CD4-positive, alpha-beta T cell (primary cell): ENCODE measurements at regions not wholly inside any gene's neighbourhood (a gene's known extent, or its start where the extent isn't known, plus 50 kb on each side); places are given as distances from the start of the nearest gene placed in this dataset.

Experiments
- ATAC-seq: fragments of 200-7000 bp; cut with Tn5 transposase; one replicate; pipeline ENCODE4 v1.10.0; 2022; ENCODE audit warnings: mild to moderate bottlenecking; ENCODE audit not compliant: poor library complexity
- CTCF ChIA-PET: fragments of 350-600 bp; sonication (Branson Sonifier 250); formaldehyde crosslinking; loops from one replicate; lab custom pipeline; 2021; ENCODE audit warnings: antibody characterized with exemption, inconsistent platforms; lab: Charles Lee
- POLR2A ChIA-PET: fragments of 350-600 bp; sonication (Branson Sonifier 250); formaldehyde crosslinking; loops from one replicate; lab custom pipeline; 2021; ENCODE audit warnings: antibody characterized with exemption, inconsistent platforms; lab: Charles Lee
- DNase-seq, 14 experiments: peaks; one replicate each; pipeline ENCODE4 v3.0.0-alpha.2; 2013 to 2020; ENCODE audit warnings: mixed read lengths in 2 of 14
- H3K27ac ChIP-seq, 2 donors: one replicate each; pipeline versions ENCODE4 v1.5.1 to v1.7.0; 2013; ENCODE audit warnings: low read length in 2 of 2, low read depth in 1 of 2, mild to moderate bottlenecking in 1 of 2
- H3K27me3 ChIP-seq, 2 experiments: 1 replicate in 1 of 2; 2 replicates in 1 of 2; pipeline versions ENCODE4 v1.6.1 to v1.7.0; 2013; ENCODE audit warnings: low read length in 2 of 2, control low read depth in 1 of 2, mild to moderate bottlenecking in 1 of 2, moderate library complexity in 1 of 2; ENCODE audit not compliant: insufficient read depth in 2 of 2, control insufficient read depth in 1 of 2
- H3K36me3 ChIP-seq: one replicate; pipeline ENCODE4 v1.6.1; 2013; ENCODE audit warnings: low read length, control low read depth; ENCODE audit not compliant: insufficient read depth
- H3K4me1 ChIP-seq: one replicate; pipeline ENCODE4 v1.6.1; 2013; ENCODE audit warnings: low read length, control low read depth; ENCODE audit not compliant: insufficient read depth
- H3K4me3 ChIP-seq: one replicate; pipeline ENCODE4 v1.5.1; 2013; ENCODE audit warnings: mild to moderate bottlenecking, low read length, moderate library complexity
- H3K9me3 ChIP-seq, 2 experiments: 1 replicate in 1 of 2; 2 replicates in 1 of 2; pipeline versions ENCODE4 v1.6.1 to v1.7.0; 2013; ENCODE audit warnings: low read length in 2 of 2, mild to moderate bottlenecking in 2 of 2, control low read depth in 1 of 2, moderate library complexity in 1 of 2; ENCODE audit not compliant: control insufficient read depth in 1 of 2, insufficient read depth in 1 of 2
- H3K27ac Mint-ChIP-seq: one replicate; pipeline ENCODE4 v1.8.0; 2020; ENCODE audit warnings: mixed read lengths
- H3K27me3 Mint-ChIP-seq: one replicate; pipeline ENCODE4 v1.8.0; 2021; ENCODE audit warnings: mixed read lengths
- H3K36me3 Mint-ChIP-seq: one replicate; pipeline ENCODE4 v1.8.0; 2021; ENCODE audit warnings: low read depth, mixed read lengths
- H3K4me1 Mint-ChIP-seq: one replicate; pipeline ENCODE4 v1.8.0; 2021; ENCODE audit warnings: low read depth, mixed read lengths
- H3K4me3 Mint-ChIP-seq: one replicate; pipeline ENCODE4 v1.8.0; 2020; ENCODE audit warnings: mild to moderate bottlenecking, mixed read lengths
- H3K9me3 Mint-ChIP-seq: one replicate; pipeline ENCODE4 v1.8.0; 2020; ENCODE audit warnings: mixed read lengths
- intact Hi-C, 2 experiments: fragments of 100-400 bp; cut with DNase I in 1 of 2; cut with micrococcal nuclease in 1 of 2; formaldehyde crosslinking; loops; one replicate each; pipeline versions ENCODE4 v1.15.1 to v1.9.0; 2023 to 2025; cut with DNase I, micrococcal nuclease
- TF ChIP-seq, protein P1 (sequence below): fragments of 200-600 bp; IDR thresholded peaks from one replicate; pipeline ENCODE4 v1.8.0; 2022; ENCODE audit warnings: antibody characterized with exemption, mild to moderate bottlenecking

- H3K27me3 Mint-ChIP-seq = peaks cover 4% of the 10 kb centered on the region
- H3K4me1 Mint-ChIP-seq = no peaks in the 10 kb centered on the region
- H3K9me3 Mint-ChIP-seq = no peaks in the 10 kb centered on the region
- POLR2A ChIA-PET = no interaction called here
- H3K27me3 ChIP-seq = no peaks in the 10 kb centered on the region
- H3K36me3 Mint-ChIP-seq = no peaks in the 10 kb centered on the region
- H3K27ac Mint-ChIP-seq = no peak overlapping the region
- TF ChIP-seq, protein P1, sequence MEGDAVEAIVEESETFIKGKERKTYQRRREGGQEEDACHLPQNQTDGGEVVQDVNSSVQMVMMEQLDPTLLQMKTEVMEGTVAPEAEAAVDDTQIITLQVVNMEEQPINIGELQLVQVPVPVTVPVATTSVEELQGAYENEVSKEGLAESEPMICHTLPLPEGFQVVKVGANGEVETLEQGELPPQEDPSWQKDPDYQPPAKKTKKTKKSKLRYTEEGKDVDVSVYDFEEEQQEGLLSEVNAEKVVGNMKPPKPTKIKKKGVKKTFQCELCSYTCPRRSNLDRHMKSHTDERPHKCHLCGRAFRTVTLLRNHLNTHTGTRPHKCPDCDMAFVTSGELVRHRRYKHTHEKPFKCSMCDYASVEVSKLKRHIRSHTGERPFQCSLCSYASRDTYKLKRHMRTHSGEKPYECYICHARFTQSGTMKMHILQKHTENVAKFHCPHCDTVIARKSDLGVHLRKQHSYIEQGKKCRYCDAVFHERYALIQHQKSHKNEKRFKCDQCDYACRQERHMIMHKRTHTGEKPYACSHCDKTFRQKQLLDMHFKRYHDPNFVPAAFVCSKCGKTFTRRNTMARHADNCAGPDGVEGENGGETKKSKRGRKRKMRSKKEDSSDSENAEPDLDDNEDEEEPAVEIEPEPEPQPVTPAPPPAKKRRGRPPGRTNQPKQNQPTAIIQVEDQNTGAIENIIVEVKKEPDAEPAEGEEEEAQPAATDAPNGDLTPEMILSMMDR = no peak
- no peak for DNase-seq
- intact Hi-C loops = no loop called here
- ATAC-seq = no peak
- no peaks in the 10 kb centered on the region for H3K4me1 ChIP-seq
- no peaks in the 10 kb centered on the region for H3K36me3 ChIP-seq
- peaks cover 0 to 19% of the 10 kb centered on the region in 2 experiments for H3K9me3 ChIP-seq
- no peak overlapping the region for H3K4me3 Mint-ChIP-seq
- no peak overlapping the region for H3K27ac ChIP-seq
- H3K4me3 ChIP-seq = no peak overlapping the region
- CTCF ChIA-PET = no interaction called here
Measured at GRCh38 chr18:78482378-78482777, 497.2 kb upstream of the SALL3 start.

DNA sequence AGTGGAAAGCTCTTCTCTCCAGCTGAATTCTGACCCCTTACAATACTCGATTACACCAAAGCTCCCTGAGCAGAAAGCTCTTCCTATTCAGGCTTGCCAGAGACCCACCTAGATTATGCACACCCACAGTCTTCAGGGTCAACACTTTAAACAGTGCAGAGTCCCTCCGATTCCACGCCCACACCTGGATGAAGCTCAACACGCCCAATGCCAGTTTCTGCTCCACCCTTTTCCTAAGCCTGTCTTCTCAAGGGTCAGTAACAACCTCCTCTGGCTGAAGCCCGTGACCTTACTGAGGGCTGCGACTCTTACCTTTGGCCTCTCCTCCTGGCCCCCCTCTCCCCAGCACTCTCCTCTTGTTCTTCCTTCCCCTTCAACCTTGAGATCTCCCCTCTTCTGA is 492.0 kb upstream of the SALL3 start:
- TF ChIP-seq, protein P1 = no peak
- POLR2A ChIA-PET = no interaction called here
- Mint-ChIP-seq H3K36me3 (no peaks in the 10 kb centered on the region), H3K4me1 (no peaks in the 10 kb centered on the region), H3K4me3 (no peak overlapping the region), H3K9me3 (no peaks in the 10 kb centered on the region), H3K27me3 (peaks cover 8% of the 10 kb centered on the region), H3K27ac (no peak overlapping the region)
- DNase-seq (no peak), ATAC-seq (no peak)
- H3K4me3 ChIP-seq = no peak overlapping the region
- peaks cover 0 to 14% of the 10 kb centered on the region in 2 experiments for H3K9me3 ChIP-seq
- H3K4me1 ChIP-seq = no peaks in the 10 kb centered on the region
- no peaks in the 10 kb centered on the region for H3K27me3 ChIP-seq
- no peaks in the 10 kb centered on the region for H3K36me3 ChIP-seq
- CTCF ChIA-PET = no interaction called here
- no peak overlapping the region for H3K27ac ChIP-seq
- intact Hi-C loops = no loop called here

DNA sequence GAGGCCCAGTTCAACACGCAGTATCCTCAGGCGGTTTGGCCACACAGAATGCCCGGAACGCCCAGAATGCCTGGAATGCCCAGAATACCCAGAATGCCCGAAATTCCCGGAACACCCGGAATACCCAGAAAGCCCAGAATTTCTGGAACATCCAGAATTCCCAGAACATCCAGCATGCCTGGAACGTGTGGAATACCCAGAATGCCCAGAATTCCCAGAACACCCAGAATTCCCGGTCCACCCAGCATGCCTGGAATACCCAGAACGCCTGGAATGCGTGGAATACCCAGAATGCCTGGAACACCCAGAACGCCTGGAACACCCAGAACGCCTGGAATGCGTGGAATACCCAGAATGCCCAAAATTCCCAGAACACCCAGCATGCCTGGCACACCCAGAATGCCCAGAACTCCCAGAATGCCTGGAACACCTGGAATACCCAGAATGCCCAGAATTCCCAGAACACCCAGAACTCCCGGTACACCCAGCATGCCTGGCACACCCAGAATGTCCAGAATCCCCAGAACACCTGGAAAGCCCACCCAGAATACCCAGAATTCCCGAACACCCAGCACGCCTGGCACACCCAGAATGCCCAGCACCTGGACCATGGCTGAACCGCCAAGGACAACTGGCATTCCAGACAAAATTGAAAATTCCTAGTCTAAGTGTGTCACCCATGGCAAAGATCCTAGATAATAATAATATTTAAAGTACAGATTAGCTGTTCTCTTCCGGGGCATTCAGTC is 487.4 kb upstream of the SALL3 start:
- DNase-seq (no peak), ATAC-seq (no peak)
- ChIA-PET CTCF (no interaction called here), POLR2A (no interaction called here)
- TF ChIP-seq, protein P1 = no peak
- H3K27ac ChIP-seq = no peak overlapping the region
- H3K36me3 ChIP-seq = no peaks in the 10 kb centered on the region
- Mint-ChIP-seq H3K4me3 (no peak overlapping the region), H3K36me3 (no peaks in the 10 kb centered on the region), H3K9me3 (no peaks in the 10 kb centered on the region), H3K4me1 (no peaks in the 10 kb centered on the region), H3K27me3 (peaks cover 4% of the 10 kb centered on the region), H3K27ac (no peak overlapping the region)
- no peaks in the 10 kb centered on the region for H3K4me1 ChIP-seq
- H3K4me3 ChIP-seq = no peak overlapping the region
- no peaks in the 10 kb centered on the region for H3K27me3 ChIP-seq
- peaks cover 0 to 37% of the 10 kb centered on the region in 2 experiments for H3K9me3 ChIP-seq
- intact Hi-C loops = no loop called here
